GM12878 (cell line): ENCODE measurements at regions not wholly inside any gene's neighbourhood (a gene's known extent, or its start where the extent isn't known, plus 50 kb on each side); places are given as distances from the start of the nearest gene placed in this dataset.

Source experiments
- ATAC-seq: fragments of 200-7000 bp; cut with Tn5 transposase; 3 replicates; pipeline ENCODE4 v1.9.1; 2020; ENCODE audit warnings: mild to moderate bottlenecking, moderate library complexity
- BruUV-seq: library from RNA; stranded (reverse); fragments of 400-500 nt; replicated peaks from 2 replicates; lab custom pipeline; 2021; lab: Mats Ljungman, UMichigan
- CTCF ChIA-PET: fragments of 300-600 bp; sonication (Branson Sonifier 250); formaldehyde crosslinking; extraction: SDS; loops from one replicate; lab custom pipeline; 2021; ENCODE audit warnings: inconsistent platforms; lab: Yijun Ruan, JAX
- POLR2A ChIA-PET: fragments of 350-600 bp; formaldehyde crosslinking; extraction: SDS; loops from one replicate; lab custom pipeline; 2021; ENCODE audit warnings: inconsistent platforms; lab: Charles Lee
- RAD21 ChIA-PET: fragments of 300-600 bp; sonication (Branson Sonifier 250); formaldehyde crosslinking; loops from one replicate; lab custom pipeline; 2023; ENCODE audit warnings: antibody characterized with exemption; ENCODE audit not compliant: unreplicated experiment; lab: Charles Lee
- SMC1A ChIA-PET: fragments of 300-600 bp; sonication (Branson Sonifier 250); formaldehyde crosslinking; loops from one replicate; lab custom pipeline; 2023; ENCODE audit not compliant: unreplicated experiment, uncharacterized antibody; lab: Charles Lee
- DNase-seq: peaks from one replicate; pipeline ENCODE4 v3.0.0-alpha.2; 2011; ENCODE audit warnings: low read depth, low spot score
- FAIRE-seq: peaks from 3 replicates; lab custom pipeline; 2011; peaks lifted over from hg19 to GRCh38; lab: Jason Lieb, UNC
- H2AFZ ChIP-seq: 2 replicates; pipeline ENCODE4 v1.6.0; 2011; ENCODE audit warnings: low read depth, low read length, control low read depth; ENCODE audit not compliant: control insufficient read depth
- H3K27ac ChIP-seq: 2 replicates; pipeline ENCODE4 v1.5.1; 2011; ENCODE audit warnings: control low read depth; ENCODE audit not compliant: control insufficient read depth, insufficient read depth
- H3K27me3 ChIP-seq, 2 experiments: replicated peaks in 1 of 2; 2 replicates each; pipeline versions ENCODE4 v1.6.0 to v1.6.1; 2011; ENCODE audit warnings: low read length in 1 of 2; ENCODE audit not compliant: control insufficient read depth in 2 of 2, insufficient read depth in 2 of 2
- H3K36me3 ChIP-seq, 2 experiments: 2 replicates each; pipeline ENCODE4 v1.5.1; 2011; ENCODE audit warnings: low read length in 1 of 2; ENCODE audit not compliant: control insufficient read depth in 2 of 2, insufficient read depth in 2 of 2
- H3K4me1 ChIP-seq: 2 replicates; pipeline ENCODE4 v1.6.1; 2011; ENCODE audit warnings: mild to moderate bottlenecking, low read length, moderate library complexity, mixed read lengths; ENCODE audit not compliant: control insufficient read depth, insufficient read depth
- H3K4me2 ChIP-seq: 2 replicates; pipeline ENCODE4 v1.6.0; 2011; ENCODE audit warnings: control low read depth; ENCODE audit not compliant: control insufficient read depth, insufficient read depth
- H3K4me3 ChIP-seq: fragments of 200-600 bp; sonication (generic); 2 replicates; pipeline ENCODE4 v1.5.1; 2016
- H3K79me2 ChIP-seq: 2 replicates; pipeline ENCODE4 v1.6.0; 2011; ENCODE audit warnings: low read length; ENCODE audit not compliant: control insufficient read depth, insufficient read depth
- H3K9ac ChIP-seq: 2 replicates; pipeline ENCODE4 v1.8.0; 2011; ENCODE audit warnings: low read length, control low read depth, mixed read lengths; ENCODE audit not compliant: control insufficient read depth, insufficient read depth
- H3K9me3 ChIP-seq: replicated peaks from 3 replicates; pipeline ENCODE4 v1.5.1; 2011; ENCODE audit warnings: mild to moderate bottlenecking, low read length; ENCODE audit not compliant: control insufficient read depth, insufficient read depth
- H4K20me1 ChIP-seq: 2 replicates; pipeline ENCODE4 v1.6.0; 2011; ENCODE audit not compliant: control insufficient read depth, insufficient read depth
- ATF7 ChIP-seq: fragments of 450-650 bp; IDR thresholded peaks from 2 replicates; pipeline ENCODE4 v1.6.1; 2016; ENCODE audit warnings: low read depth, mild to moderate bottlenecking
- CBX5 ChIP-seq: sonication (generic); IDR thresholded peaks from 2 replicates; pipeline ENCODE4 v1.6.1; 2016; ENCODE audit warnings: low read depth, moderate library complexity, mild to moderate bottlenecking, inconsistent platforms
- CUX1 ChIP-seq: IDR thresholded peaks from 2 replicates; pipeline ENCODE4 v1.6.1; 2012; ENCODE audit warnings: improper control_type of control experiment, low read depth, low read length; ENCODE audit not compliant: insufficient replicate concordance
- EP300 ChIP-seq, 2 experiments: fragments of 150-350 bp in 1 of 2; IDR thresholded peaks; 2 replicates each; pipeline ENCODE4 v1.6.1; 2011 to 2012; ENCODE audit warnings: low read depth in 2 of 2, low read length in 2 of 2, borderline replicate concordance in 1 of 2, improper control_type of control experiment in 1 of 2, inconsistent platforms in 1 of 2; ENCODE audit not compliant: control insufficient read depth in 1 of 2
- LARP7 ChIP-seq: fragments of 450-650 bp; IDR thresholded peaks from 2 replicates; pipeline ENCODE4 v1.6.1; 2017; ENCODE audit warnings: mild to moderate bottlenecking
- MEF2A ChIP-seq: IDR thresholded peaks from 2 replicates; pipeline ENCODE4 v1.6.1; 2011; ENCODE audit warnings: low read depth, mild to moderate bottlenecking, low read length, moderate library complexity; ENCODE audit not compliant: insufficient read depth
- MTA3 ChIP-seq: IDR thresholded peaks from 2 replicates; pipeline ENCODE4 v1.6.1; 2012; ENCODE audit warnings: low read length, inconsistent platforms, borderline replicate concordance
- POU2F2 ChIP-seq: IDR thresholded peaks from 3 replicates; pipeline ENCODE4 v1.6.1; 2011; ENCODE audit warnings: low read depth, mild to moderate bottlenecking, low read length, borderline replicate concordance
- WGBS: methylation state at CpG from one replicate; pipeline ENCODE4 v1.1.6; 2016; ENCODE audit warnings: low lambda C conversion rate; ENCODE audit not compliant: insufficient replicate concordance, insufficient coverage; ENCODE audit errors: missing lambda C conversion rate; 5-methylcytosine and 5-hydroxymethylcytosine counted together
- in situ Hi-C: fragments of 300-500 bp; cut with MboI; formaldehyde crosslinking; loops from 9 replicates; pipeline ENCODE4 v1.14.3; 2018; ENCODE audit warnings: mixed read lengths
- intact Hi-C: fragments of 100-400 bp; cut with micrococcal nuclease; formaldehyde crosslinking; loops from one replicate; pipeline ENCODE4 v1.14.2; 2022; ENCODE audit not compliant: unreplicated experiment
- TF ChIP-seq, protein P1 (sequence below): fragments of 450-650 bp; IDR thresholded peaks from 2 replicates; pipeline ENCODE4 v1.6.1; 2017; ENCODE audit warnings: mild to moderate bottlenecking, moderate library complexity
- TF ChIP-seq, protein P2 (sequence below): IDR thresholded peaks from 2 replicates; pipeline ENCODE4 v1.6.1; 2011; ENCODE audit warnings: low read depth, low read length, improper control_type of control experiment, borderline replicate concordance
- TF ChIP-seq, protein P3 (sequence below): fragments of 450-650 bp; IDR thresholded peaks from 2 replicates; pipeline ENCODE4 v1.6.1; 2018; ENCODE audit warnings: borderline replicate concordance, mild to moderate bottlenecking; ENCODE audit not compliant: partially characterized antibody

- WGBS: 26% methylated on average over 5 of the region's 5 CpGs
- ATAC-seq: no peak
- Histone ChIP-seq H3K27me3 (peaks cover 0 to 6% of the 10 kb centered on the region in 2 experiments; a peak in 1 of 4 replicates), H3K36me3 (no peaks in the 10 kb centered on the region), H3K4me1 (no peaks in the 10 kb centered on the region), H3K79me2 (no peaks in the 10 kb centered on the region), H3K27ac (no peak overlapping the region), H3K9me3 (no peaks in the 10 kb centered on the region), H2AFZ (no peak overlapping the region), H3K4me2 (no peak overlapping the region), H3K4me3 (no peak overlapping the region), H3K9ac (no peak overlapping the region), H4K20me1 (no peaks in the 10 kb centered on the region)
- ChIA-PET SMC1A (interaction anchor here (0.8 kb wide), 1 partner anchor 17 kb away, joined by 3 read pairs; no protein-coding TSS in a partner anchor), POLR2A (no interaction called here), RAD21 (interaction anchor here (1.2 kb wide), 1 partner anchor 225 kb away, joined by 3 read pairs; no protein-coding TSS in a partner anchor), CTCF (interaction anchor here (0.6 to 1.6 kb wide), 4 partner anchors 11 to 1667 kb away, joined by 3 read pairs; no protein-coding TSS in a partner anchor)
- BruUV-seq: no TSS peak
- intact Hi-C loops: no loop called here
- no peak for DNase-seq
- in situ Hi-C loops: no loop called here
- FAIRE-seq: no peak
- TF ChIP-seq CUX1: no peak
- TF ChIP-seq, protein P1, sequence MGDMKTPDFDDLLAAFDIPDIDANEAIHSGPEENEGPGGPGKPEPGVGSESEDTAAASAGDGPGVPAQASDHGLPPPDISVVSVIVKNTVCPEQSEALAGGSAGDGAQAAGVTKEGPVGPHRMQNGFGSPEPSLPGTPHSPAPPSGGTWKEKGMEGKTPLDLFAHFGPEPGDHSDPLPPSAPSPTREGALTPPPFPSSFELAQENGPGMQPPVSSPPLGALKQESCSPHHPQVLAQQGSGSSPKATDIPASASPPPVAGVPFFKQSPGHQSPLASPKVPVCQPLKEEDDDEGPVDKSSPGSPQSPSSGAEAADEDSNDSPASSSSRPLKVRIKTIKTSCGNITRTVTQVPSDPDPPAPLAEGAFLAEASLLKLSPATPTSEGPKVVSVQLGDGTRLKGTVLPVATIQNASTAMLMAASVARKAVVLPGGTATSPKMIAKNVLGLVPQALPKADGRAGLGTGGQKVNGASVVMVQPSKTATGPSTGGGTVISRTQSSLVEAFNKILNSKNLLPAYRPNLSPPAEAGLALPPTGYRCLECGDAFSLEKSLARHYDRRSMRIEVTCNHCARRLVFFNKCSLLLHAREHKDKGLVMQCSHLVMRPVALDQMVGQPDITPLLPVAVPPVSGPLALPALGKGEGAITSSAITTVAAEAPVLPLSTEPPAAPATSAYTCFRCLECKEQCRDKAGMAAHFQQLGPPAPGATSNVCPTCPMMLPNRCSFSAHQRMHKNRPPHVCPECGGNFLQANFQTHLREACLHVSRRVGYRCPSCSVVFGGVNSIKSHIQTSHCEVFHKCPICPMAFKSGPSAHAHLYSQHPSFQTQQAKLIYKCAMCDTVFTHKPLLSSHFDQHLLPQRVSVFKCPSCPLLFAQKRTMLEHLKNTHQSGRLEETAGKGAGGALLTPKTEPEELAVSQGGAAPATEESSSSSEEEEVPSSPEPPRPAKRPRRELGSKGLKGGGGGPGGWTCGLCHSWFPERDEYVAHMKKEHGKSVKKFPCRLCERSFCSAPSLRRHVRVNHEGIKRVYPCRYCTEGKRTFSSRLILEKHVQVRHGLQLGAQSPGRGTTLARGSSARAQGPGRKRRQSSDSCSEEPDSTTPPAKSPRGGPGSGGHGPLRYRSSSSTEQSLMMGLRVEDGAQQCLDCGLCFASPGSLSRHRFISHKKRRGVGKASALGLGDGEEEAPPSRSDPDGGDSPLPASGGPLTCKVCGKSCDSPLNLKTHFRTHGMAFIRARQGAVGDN: no peak
- TF ChIP-seq POU2F2: no peak
- no peak for TF ChIP-seq EP300 (IDR thresholded peaks at IDR 0.05; ENCODE audit: borderline replicate concordance in 1 of 2, control insufficient read depth in 1 of 2, low read depth in 2 of 2, low read length in 2 of 2)
- no peak for TF ChIP-seq MEF2A
- no peak for TF ChIP-seq MTA3
- TF ChIP-seq LARP7: no peak
- TF ChIP-seq CBX5: no peak
- TF ChIP-seq ATF7: no peak
- TF ChIP-seq, protein P2, sequence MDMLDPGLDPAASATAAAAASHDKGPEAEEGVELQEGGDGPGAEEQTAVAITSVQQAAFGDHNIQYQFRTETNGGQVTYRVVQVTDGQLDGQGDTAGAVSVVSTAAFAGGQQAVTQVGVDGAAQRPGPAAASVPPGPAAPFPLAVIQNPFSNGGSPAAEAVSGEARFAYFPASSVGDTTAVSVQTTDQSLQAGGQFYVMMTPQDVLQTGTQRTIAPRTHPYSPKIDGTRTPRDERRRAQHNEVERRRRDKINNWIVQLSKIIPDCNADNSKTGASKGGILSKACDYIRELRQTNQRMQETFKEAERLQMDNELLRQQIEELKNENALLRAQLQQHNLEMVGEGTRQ: no peak
- TF ChIP-seq, protein P3, sequence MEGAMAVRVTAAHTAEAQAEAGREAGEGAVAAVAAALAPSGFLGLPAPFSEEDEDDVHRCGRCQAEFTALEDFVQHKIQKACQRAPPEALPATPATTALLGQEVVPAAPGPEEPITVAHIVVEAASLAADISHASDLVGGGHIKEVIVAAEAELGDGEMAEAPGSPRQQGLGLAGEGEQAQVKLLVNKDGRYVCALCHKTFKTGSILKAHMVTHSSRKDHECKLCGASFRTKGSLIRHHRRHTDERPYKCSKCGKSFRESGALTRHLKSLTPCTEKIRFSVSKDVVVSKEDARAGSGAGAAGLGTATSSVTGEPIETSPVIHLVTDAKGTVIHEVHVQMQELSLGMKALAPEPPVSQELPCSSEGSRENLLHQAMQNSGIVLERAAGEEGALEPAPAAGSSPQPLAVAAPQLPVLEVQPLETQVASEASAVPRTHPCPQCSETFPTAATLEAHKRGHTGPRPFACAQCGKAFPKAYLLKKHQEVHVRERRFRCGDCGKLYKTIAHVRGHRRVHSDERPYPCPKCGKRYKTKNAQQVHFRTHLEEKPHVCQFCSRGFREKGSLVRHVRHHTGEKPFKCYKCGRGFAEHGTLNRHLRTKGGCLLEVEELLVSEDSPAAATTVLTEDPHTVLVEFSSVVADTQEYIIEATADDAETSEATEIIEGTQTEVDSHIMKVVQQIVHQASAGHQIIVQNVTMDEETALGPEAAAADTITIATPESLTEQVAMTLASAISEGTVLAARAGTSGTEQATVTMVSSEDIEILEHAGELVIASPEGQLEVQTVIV: no peak
Observed at GRCh38 chr1:47501069-47501468, 63.2 kb downstream of the FOXD2 start.
